ENCODE measurements at regions not wholly inside any gene's neighbourhood (a gene's known extent, or its start where the extent isn't known, plus 50 kb on each side); places are given as distances from the start of the nearest gene placed in this dataset.

- WGBS, 2 donors: 65 to 66% methylated on average over 3 of the region's 3 CpGs
- no peak for DNase-seq (ENCODE audit: low spot score in 2 of 2)
- TF ChIP-seq POLR2A (IDR thresholded peaks at IDR 0.05) (no peak), CTCF (IDR thresholded peaks at IDR 0.05) (no peak)
- H3K4me3 ChIP-seq (ENCODE audit: low read depth, poor library complexity, severe bottlenecking): no peak overlapping the region
- intact Hi-C loops (cut with DNase I; ENCODE audit: low total_unique reads): no loop called here
Measured at GRCh38 chr6:125596020-125596419, 153.4 kb upstream of the HEY2 start.

- 41 to 42% methylated on average over 7 of the region's 7 CpGs for WGBS, 2 donors
- no peak for TF ChIP-seq POLR2A (IDR thresholded peaks at IDR 0.05)
- TF ChIP-seq CTCF (IDR thresholded peaks at IDR 0.05): no peak
- DNase-seq (ENCODE audit: low spot score in 2 of 2): no peak
- no peak overlapping the region for H3K4me3 ChIP-seq (ENCODE audit: low read depth, poor library complexity, severe bottlenecking)
- intact Hi-C loops (cut with DNase I; ENCODE audit: low total_unique reads): no loop called here
Measured at GRCh38 chr6:125597411-125598253, 151.8 kb upstream of the HEY2 start.

DNA sequence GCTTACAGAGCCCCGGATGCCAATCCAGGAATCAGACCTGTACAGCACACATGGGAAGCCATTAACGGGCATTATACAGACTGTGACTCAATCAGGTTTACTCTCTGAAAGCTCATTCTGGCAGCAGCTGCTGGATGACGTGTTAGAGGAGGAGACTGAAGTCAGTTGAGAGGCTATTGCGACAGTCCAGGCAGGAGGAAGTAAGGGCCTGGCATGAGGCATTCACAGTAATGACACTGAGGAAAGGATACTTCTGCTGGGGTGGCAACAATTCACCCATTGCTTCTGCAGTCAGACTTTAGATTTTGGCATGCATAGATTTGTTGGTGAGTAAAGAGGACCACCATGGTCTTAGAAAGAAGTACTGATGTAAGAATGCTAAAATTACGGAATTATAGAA is 151.0 kb upstream of the HEY2 start:
- TF ChIP-seq CTCF (IDR thresholded peaks at IDR 0.05) (no peak), POLR2A (IDR thresholded peaks at IDR 0.05) (no peak)
- no peak overlapping the region for H3K4me3 ChIP-seq (ENCODE audit: low read depth, poor library complexity, severe bottlenecking)
- WGBS, 2 donors: 56 to 61% methylated on average over 5 of the region's 5 CpGs
- intact Hi-C loops (cut with DNase I; ENCODE audit: low total_unique reads): no loop called here
- peak; percentile 51 to 87 for DNase-seq (ENCODE audit: low spot score in 2 of 2)

DNA sequence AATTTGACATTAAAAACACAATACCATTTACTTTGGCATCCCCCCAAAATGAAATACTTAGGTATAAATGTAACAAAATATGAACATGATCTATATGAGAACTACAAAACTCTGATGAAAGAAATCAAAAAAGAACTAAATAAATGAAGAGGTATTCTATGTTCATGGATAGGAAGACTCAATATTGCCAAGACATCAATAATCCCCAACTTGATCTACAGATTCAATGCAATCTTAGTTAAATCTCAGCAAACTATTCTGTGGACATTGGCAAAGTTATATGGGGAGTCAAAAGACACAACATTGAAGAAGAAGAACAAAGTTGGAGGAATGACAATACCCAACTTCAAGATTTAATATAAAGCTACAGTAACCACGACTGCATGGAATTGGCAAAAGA is 145.2 kb upstream of the HEY2 start:
- 74 to 80% methylated on average over 1 of the region's 1 CpG for WGBS, 2 donors
- intact Hi-C loops (cut with DNase I; ENCODE audit: low total_unique reads): no loop called here

DNA sequence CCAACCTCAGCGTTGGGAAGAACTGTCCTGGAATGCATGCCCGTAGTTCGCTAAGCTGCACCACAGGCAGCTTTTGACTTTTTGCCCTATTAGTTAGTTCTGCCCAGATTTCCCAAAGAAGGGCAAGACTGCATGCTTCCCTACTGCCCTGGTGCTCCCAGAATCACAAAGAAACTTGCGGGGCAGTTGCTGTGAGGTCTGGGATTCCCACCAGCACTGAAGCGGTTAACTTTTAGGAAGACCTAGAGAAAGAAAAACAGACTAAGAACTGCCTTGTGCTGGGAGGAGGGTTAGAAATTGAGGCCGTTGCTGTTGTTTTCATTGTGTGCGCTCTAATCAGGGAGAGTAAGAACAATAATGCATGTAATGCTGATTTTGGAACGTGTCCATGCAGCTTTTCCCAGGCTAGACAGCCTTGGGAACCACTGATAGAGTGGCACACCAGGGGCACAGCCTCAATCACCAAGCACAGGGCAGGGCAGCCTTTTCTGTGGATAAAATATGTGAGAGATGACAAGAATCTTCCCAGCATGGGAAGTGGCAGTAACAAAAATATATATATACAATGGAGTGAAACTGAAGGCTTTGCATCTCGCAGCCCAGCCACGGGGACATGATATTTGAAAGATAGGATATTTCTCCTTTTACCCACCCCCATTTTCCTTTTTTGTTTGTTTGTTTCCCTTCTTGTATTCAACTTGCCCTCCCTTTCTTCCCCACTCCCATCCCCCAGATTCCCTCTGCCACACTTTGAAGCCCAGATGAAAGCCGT is 137.7 kb upstream of the HEY2 start:
- WGBS, 2 donors: 35 to 37% methylated on average over 11 of the region's 11 CpGs
- DNase-seq (ENCODE audit: low spot score in 2 of 2): no peak
- intact Hi-C loops (cut with DNase I; ENCODE audit: low total_unique reads): no loop called here
- no peak overlapping the region for H3K4me3 ChIP-seq (ENCODE audit: low read depth, poor library complexity, severe bottlenecking)
- TF ChIP-seq CTCF (IDR thresholded peaks at IDR 0.05) (no peak), POLR2A (IDR thresholded peaks at IDR 0.05) (no peak)

More for the DNA sequence above, 145.2 kb upstream of the HEY2 start:
- H3K4me3 ChIP-seq (ENCODE audit: low read depth, poor library complexity, severe bottlenecking): no peak overlapping the region
- no peak for TF ChIP-seq POLR2A (IDR thresholded peaks at IDR 0.05)
- no peak for TF ChIP-seq CTCF (IDR thresholded peaks at IDR 0.05)
- no peak for DNase-seq (ENCODE audit: low spot score in 2 of 2)

Measured in lower leg skin (tissue), 4 donors.